ENCODE measurements at regions not wholly inside any gene's neighbourhood (a gene's known extent, or its start where the extent isn't known, plus 50 kb on each side); places are given as distances from the start of the nearest gene placed in this dataset.

DNA sequence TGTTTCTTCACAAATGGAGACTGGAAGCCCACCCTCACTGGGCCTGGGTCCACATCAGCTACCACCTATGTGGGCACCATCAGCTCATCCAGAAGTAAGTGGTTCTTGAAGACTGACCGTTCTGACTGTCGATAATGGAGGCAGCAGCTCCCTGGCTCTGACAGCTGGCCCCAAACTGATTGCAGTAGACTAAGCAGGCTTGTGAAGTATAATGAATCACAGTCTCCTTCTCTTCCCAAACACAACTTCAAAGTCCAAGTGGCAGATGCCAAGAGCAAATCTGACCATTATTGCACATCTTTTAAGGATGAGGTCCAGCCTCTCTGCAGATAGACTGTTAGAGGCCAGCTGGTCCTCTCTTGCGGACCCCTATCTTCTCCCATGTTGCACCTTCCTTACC is 574.4 kb upstream of the KLF12 start:
- CTCF ChIA-PET: no interaction called here
- DNase-seq (ENCODE audit: unreplicated experiment): no peak
- intact Hi-C loops (cut with micrococcal nuclease): no loop called here
- no peak overlapping the region for H3K4me3 Mint-ChIP-seq (ENCODE audit: unreplicated experiment)
- POLR2A ChIA-PET: no interaction called here
- H3K36me3 Mint-ChIP-seq (ENCODE audit: insufficient read depth, unreplicated experiment): no peaks in the 10 kb centered on the region
- H3K27me3 Mint-ChIP-seq (ENCODE audit: insufficient read depth, unreplicated experiment): no peaks in the 10 kb centered on the region
- peaks cover 17% of the 10 kb centered on the region for H3K4me1 Mint-ChIP-seq (ENCODE audit: insufficient read depth, unreplicated experiment)
- BruUV-seq (replicated peaks): no TSS peak
- H3K9me3 Mint-ChIP-seq (ENCODE audit: unreplicated experiment): peaks cover 5% of the 10 kb centered on the region
- TF ChIP-seq, protein P1, sequence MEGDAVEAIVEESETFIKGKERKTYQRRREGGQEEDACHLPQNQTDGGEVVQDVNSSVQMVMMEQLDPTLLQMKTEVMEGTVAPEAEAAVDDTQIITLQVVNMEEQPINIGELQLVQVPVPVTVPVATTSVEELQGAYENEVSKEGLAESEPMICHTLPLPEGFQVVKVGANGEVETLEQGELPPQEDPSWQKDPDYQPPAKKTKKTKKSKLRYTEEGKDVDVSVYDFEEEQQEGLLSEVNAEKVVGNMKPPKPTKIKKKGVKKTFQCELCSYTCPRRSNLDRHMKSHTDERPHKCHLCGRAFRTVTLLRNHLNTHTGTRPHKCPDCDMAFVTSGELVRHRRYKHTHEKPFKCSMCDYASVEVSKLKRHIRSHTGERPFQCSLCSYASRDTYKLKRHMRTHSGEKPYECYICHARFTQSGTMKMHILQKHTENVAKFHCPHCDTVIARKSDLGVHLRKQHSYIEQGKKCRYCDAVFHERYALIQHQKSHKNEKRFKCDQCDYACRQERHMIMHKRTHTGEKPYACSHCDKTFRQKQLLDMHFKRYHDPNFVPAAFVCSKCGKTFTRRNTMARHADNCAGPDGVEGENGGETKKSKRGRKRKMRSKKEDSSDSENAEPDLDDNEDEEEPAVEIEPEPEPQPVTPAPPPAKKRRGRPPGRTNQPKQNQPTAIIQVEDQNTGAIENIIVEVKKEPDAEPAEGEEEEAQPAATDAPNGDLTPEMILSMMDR (IDR thresholded peaks at IDR 0.05; ENCODE audit: unreplicated experiment): no peak
- H3K27ac Mint-ChIP-seq (ENCODE audit: low read depth, unreplicated experiment): no peak overlapping the region

DNA sequence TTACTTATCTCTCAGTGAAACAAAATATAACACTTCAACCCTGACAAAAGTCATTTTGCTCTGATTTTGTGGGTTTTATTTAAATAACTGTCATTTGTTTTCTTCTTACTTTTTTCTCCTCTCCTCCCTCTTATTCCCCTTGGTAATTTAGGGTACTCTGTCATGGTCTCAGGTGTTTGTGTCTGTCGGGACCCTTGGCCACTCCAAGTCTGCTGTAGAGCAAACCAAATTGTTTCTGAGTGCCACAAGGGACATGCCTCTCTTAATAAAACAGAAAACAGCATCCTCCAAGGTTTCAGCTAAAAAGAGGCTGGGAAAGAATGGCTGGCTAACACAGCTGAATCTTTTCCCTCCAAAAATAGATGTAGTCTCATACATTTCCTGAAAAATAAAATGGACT is 573.1 kb upstream of the KLF12 start:
- intact Hi-C loops (cut with micrococcal nuclease): no loop called here
- Mint-ChIP-seq H3K27me3 (ENCODE audit: insufficient read depth, unreplicated experiment) (no peaks in the 10 kb centered on the region), H3K36me3 (ENCODE audit: insufficient read depth, unreplicated experiment) (no peaks in the 10 kb centered on the region), H3K9me3 (ENCODE audit: unreplicated experiment) (peaks cover 5% of the 10 kb centered on the region), H3K4me3 (ENCODE audit: unreplicated experiment) (no peak overlapping the region), H3K4me1 (ENCODE audit: insufficient read depth, unreplicated experiment) (peaks cover 17% of the 10 kb centered on the region), H3K27ac (ENCODE audit: low read depth, unreplicated experiment) (no peak overlapping the region)
- no TSS peak for BruUV-seq (replicated peaks)
- TF ChIP-seq, protein P1 (IDR thresholded peaks at IDR 0.05; ENCODE audit: unreplicated experiment): no peak
- ChIA-PET CTCF (interaction anchor here (0.6 to 0.9 kb wide), 2 partner anchors 10 to 28 kb away, joined by 3 to 4 read pairs; no protein-coding TSS in a partner anchor), POLR2A (no interaction called here)
- DNase-seq (ENCODE audit: unreplicated experiment): no peak

DNA sequence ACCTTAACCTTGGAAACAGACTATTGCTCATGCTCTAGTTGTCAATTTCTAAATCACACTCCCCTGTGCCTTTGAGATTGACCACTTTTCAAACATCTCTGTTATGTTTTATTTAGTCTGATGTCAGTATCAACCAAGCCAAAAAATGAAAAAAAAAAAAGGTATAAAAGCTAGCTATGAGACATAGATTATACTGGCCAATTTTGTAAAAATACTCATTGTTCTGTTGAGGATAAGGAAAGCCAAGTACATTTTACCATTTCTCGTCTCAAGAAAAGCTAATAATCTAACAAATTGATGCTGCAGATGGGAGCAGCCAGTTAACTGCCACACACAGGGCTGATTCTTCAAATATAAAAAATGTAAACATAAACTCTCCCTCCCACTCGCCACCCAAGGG is 572.6 kb upstream of the KLF12 start:
- CTCF ChIA-PET: interaction anchor here (0.6 to 0.9 kb wide), 2 partner anchors 9 to 29 kb away, joined by 3 to 4 read pairs; no protein-coding TSS in a partner anchor
- POLR2A ChIA-PET: no interaction called here
- Mint-ChIP-seq H3K36me3 (ENCODE audit: insufficient read depth, unreplicated experiment) (no peaks in the 10 kb centered on the region), H3K4me1 (ENCODE audit: insufficient read depth, unreplicated experiment) (peaks cover 17% of the 10 kb centered on the region), H3K4me3 (ENCODE audit: unreplicated experiment) (no peak overlapping the region), H3K27ac (ENCODE audit: low read depth, unreplicated experiment) (no peak overlapping the region), H3K9me3 (ENCODE audit: unreplicated experiment) (peaks cover 5% of the 10 kb centered on the region), H3K27me3 (ENCODE audit: insufficient read depth, unreplicated experiment) (no peaks in the 10 kb centered on the region)
- intact Hi-C loops (cut with micrococcal nuclease): no loop called here
- no peak for DNase-seq (ENCODE audit: unreplicated experiment)
- TF ChIP-seq, protein P1 (IDR thresholded peaks at IDR 0.05; ENCODE audit: unreplicated experiment): no peak
- no TSS peak for BruUV-seq (replicated peaks)

DNA sequence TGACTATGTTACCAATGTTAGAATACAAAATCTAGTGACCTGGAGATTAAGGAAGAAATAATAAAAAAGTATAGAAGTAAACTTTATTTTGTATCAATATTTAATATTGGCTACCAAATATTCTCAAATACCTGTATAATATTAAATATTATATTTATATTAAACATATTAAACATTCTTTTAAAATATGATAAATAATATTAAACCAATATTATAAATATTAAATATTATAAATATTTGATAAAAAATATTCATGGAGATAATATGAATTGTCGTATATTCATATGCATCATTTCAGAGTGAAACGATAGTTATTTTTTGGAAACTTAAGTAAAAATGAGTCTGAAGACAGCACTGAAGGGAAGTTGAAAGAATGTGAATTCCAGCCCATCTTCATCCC is 571.2 kb upstream of the KLF12 start:
- H3K4me1 Mint-ChIP-seq (ENCODE audit: insufficient read depth, unreplicated experiment): peaks cover 16% of the 10 kb centered on the region
- POLR2A ChIA-PET: no interaction called here
- TF ChIP-seq, protein P1 (IDR thresholded peaks at IDR 0.05; ENCODE audit: unreplicated experiment): no peak
- H3K9me3 Mint-ChIP-seq (ENCODE audit: unreplicated experiment): peaks cover 5% of the 10 kb centered on the region
- DNase-seq (ENCODE audit: unreplicated experiment): no peak
- intact Hi-C loops (cut with micrococcal nuclease): no loop called here
- no peaks in the 10 kb centered on the region for H3K36me3 Mint-ChIP-seq (ENCODE audit: insufficient read depth, unreplicated experiment)
- no TSS peak for BruUV-seq (replicated peaks)
- CTCF ChIA-PET: interaction anchor here (0.7 kb wide), 1 partner anchor 253 kb away, joined by 4 read pairs; no protein-coding TSS in a partner anchor
- H3K27me3 Mint-ChIP-seq (ENCODE audit: insufficient read depth, unreplicated experiment): no peaks in the 10 kb centered on the region
- no peak overlapping the region for H3K27ac Mint-ChIP-seq (ENCODE audit: low read depth, unreplicated experiment)
- H3K4me3 Mint-ChIP-seq (ENCODE audit: unreplicated experiment): no peak overlapping the region
